HepG2 (cell line): ENCODE measurements at regions not wholly inside any gene's neighbourhood (a gene's known extent, or its start where the extent isn't known, plus 50 kb on each side); places are given as distances from the start of the nearest gene placed in this dataset.

Source experiments
- ATAC-seq: fragments of 200-7000 bp; cut with Tn5 transposase; 3 replicates; pipeline ENCODE4 v1.9.1; 2020; ENCODE audit warnings: mild to moderate bottlenecking, moderate library complexity
- BruUV-seq: library from RNA; stranded (reverse); fragments of 400-500 nt; replicated peaks from 2 replicates; lab custom pipeline; 2021; lab: Mats Ljungman, UMichigan
- CTCF ChIA-PET: fragments of 300-600 bp; formaldehyde crosslinking; extraction: SDS; loops from one replicate; lab custom pipeline; 2021; ENCODE audit warnings: low total read pairs, inconsistent platforms, low intra/inter-chr PET ratio; lab: Yijun Ruan, JAX
- POLR2A ChIA-PET: fragments of 350-600 bp; sonication (Branson Sonifier 250); formaldehyde crosslinking; loops from one replicate; lab custom pipeline; 2020; ENCODE audit warnings: antibody characterized with exemption, inconsistent platforms; lab: Yijun Ruan, JAX
- DNase-seq: peaks from one replicate; pipeline ENCODE4 v3.0.0-alpha.2; 2015; ENCODE audit warnings: low spot score
- FAIRE-seq: peaks from 3 replicates; lab custom pipeline; 2011; peaks lifted over from hg19 to GRCh38; lab: Jason Lieb, UNC
- H2AFZ ChIP-seq: one replicate; pipeline ENCODE4 v1.6.1; 2011; ENCODE audit warnings: low read length, inconsistent platforms
- H3K27ac ChIP-seq: fragments of 300-600 bp; 3 replicates; pipeline ENCODE4 v1.8.0; 2011; ENCODE audit warnings: mixed run types, mild to moderate bottlenecking, mixed read lengths, low read length, inconsistent platforms; ENCODE audit not compliant: insufficient read depth; ENCODE audit errors: extremely low read length
- H3K27me3 ChIP-seq, 2 experiments: fragments of 200-600 bp in 1 of 2; 2 replicates in 1 of 2; 3 replicates in 1 of 2; pipeline versions ENCODE4 v1.6.0 to v1.8.0; 2011; ENCODE audit warnings: low read length in 2 of 2, mild to moderate bottlenecking in 2 of 2, moderate library complexity in 2 of 2, inconsistent platforms in 1 of 2; ENCODE audit not compliant: insufficient read depth in 2 of 2, control insufficient read depth in 1 of 2
- H3K36me3 ChIP-seq, 2 experiments: fragments of 200-600 bp in 1 of 2; replicated peaks in 1 of 2; 2 replicates in 1 of 2; 3 replicates in 1 of 2; pipeline versions ENCODE4 v1.5.1 to v1.8.0; 2011; ENCODE audit warnings: low read length in 2 of 2, inconsistent platforms in 1 of 2; ENCODE audit not compliant: insufficient read depth in 2 of 2, control insufficient read depth in 1 of 2
- H3K4me1 ChIP-seq: 2 replicates; pipeline ENCODE4 v1.5.1; 2012; ENCODE audit warnings: low read length, inconsistent platforms; ENCODE audit not compliant: insufficient read depth
- H3K4me2 ChIP-seq: 2 replicates; pipeline ENCODE4 v1.6.0; 2011; ENCODE audit warnings: low read depth, low read length, inconsistent platforms
- H3K4me3 ChIP-seq, 3 experiments: fragments of 200-600 bp in 1 of 3; sonication (generic), shearing (Covaris generic) in 1 of 3; replicated peaks in 1 of 3; 2 replicates each; pipeline ENCODE4 v1.5.1; 2011 to 2016; ENCODE audit warnings: low read length in 3 of 3, inconsistent platforms in 2 of 3, low read depth in 2 of 3, mild to moderate bottlenecking in 2 of 3, control low read depth in 1 of 3, mixed read lengths in 1 of 3; ENCODE audit not compliant: insufficient read depth in 1 of 3
- H3K79me2 ChIP-seq: one replicate; pipeline ENCODE4 v1.6.1; 2011; ENCODE audit warnings: low read length, inconsistent platforms; ENCODE audit not compliant: insufficient read depth
- H3K9ac ChIP-seq: 2 replicates; pipeline ENCODE4 v1.6.0; 2011; ENCODE audit warnings: mild to moderate bottlenecking, low read depth, low read length, inconsistent platforms; ENCODE audit not compliant: insufficient read depth
- H3K9me3 ChIP-seq: 2 replicates; pipeline ENCODE4 v1.5.1; 2012; ENCODE audit warnings: mild to moderate bottlenecking, low read length
- H4K20me1 ChIP-seq: 2 replicates; pipeline ENCODE4 v1.6.0; 2011; ENCODE audit warnings: inconsistent platforms, mild to moderate bottlenecking, low read length, moderate library complexity; ENCODE audit not compliant: insufficient read depth
- BCLAF1 ChIP-seq: fragments of 450-650 bp; IDR thresholded peaks from 2 replicates; pipeline ENCODE4 v1.6.1; 2017; ENCODE audit warnings: mild to moderate bottlenecking
- HMGXB4 ChIP-seq, 2 experiments: sonication (generic) in 1 of 2; formaldehyde crosslinking in 1 of 2; IDR thresholded peaks; 2 replicates each; pipeline versions ENCODE4 v1.4.0 to v1.6.1; 2018 to 2020; ENCODE audit warnings: missing genetic modification reagents in 2 of 2, borderline replicate concordance in 1 of 2, low read depth in 1 of 2, mild to moderate bottlenecking in 1 of 2, missing biosample characterization in 1 of 2
- HNRNPUL1 ChIP-seq: fragments of 200-400 bp; formaldehyde crosslinking; IDR thresholded peaks from 2 replicates; pipeline ENCODE4 v1.6.1; 2017; ENCODE audit warnings: low read depth, mild to moderate bottlenecking, low read length, moderate library complexity
- MED1 ChIP-seq: sonication (generic); formaldehyde crosslinking; IDR thresholded peaks from 2 replicates; pipeline ENCODE4 v1.4.0; 2020; ENCODE audit warnings: missing genetic modification reagents
- NFKB2 ChIP-seq: sonication (generic); formaldehyde crosslinking; IDR thresholded peaks from 2 replicates; pipeline ENCODE4 v1.4.0; 2020; ENCODE audit warnings: missing genetic modification reagents, borderline replicate concordance
- PATZ1 ChIP-seq: sonication (generic); formaldehyde crosslinking; IDR thresholded peaks from 2 replicates; pipeline ENCODE4 v1.4.0; 2020; ENCODE audit warnings: missing genetic modification reagents
- PHF5A ChIP-seq: IDR thresholded peaks from one replicate; pipeline ENCODE4 v1.6.1; 2018; ENCODE audit warnings: low read depth, missing genetic modification reagents; ENCODE audit not compliant: unreplicated experiment
- SMAD3 ChIP-seq: sonication (generic); formaldehyde crosslinking; IDR thresholded peaks from 2 replicates; pipeline ENCODE4 v1.4.0; 2020; ENCODE audit warnings: missing genetic modification reagents
- SNAI1 ChIP-seq: sonication (generic); formaldehyde crosslinking; IDR thresholded peaks from 2 replicates; pipeline ENCODE4 v1.5.0; 2020; ENCODE audit warnings: mild to moderate bottlenecking, missing genetic modification reagents, borderline replicate concordance
- SNAPC5 ChIP-seq: sonication (generic); formaldehyde crosslinking; IDR thresholded peaks from 2 replicates; pipeline ENCODE4 v1.8.1; 2023; ENCODE audit warnings: mild to moderate bottlenecking, missing genetic modification reagents, borderline replicate concordance
- ZNF20 ChIP-seq: sonication (generic); formaldehyde crosslinking; IDR thresholded peaks from 2 replicates; pipeline ENCODE4 v1.4.0; 2020; ENCODE audit warnings: mild to moderate bottlenecking, moderate library complexity, missing genetic modification reagents
- ZNF460 ChIP-seq: sonication (generic); formaldehyde crosslinking; IDR thresholded peaks from 2 replicates; pipeline ENCODE4 v1.5.1; 2020; ENCODE audit warnings: missing genetic modification reagents, mild to moderate bottlenecking, borderline replicate concordance
- ZNF768 ChIP-seq: sonication (generic); formaldehyde crosslinking; IDR thresholded peaks from 2 replicates; pipeline ENCODE4 v1.4.0; 2020; ENCODE audit warnings: missing genetic modification reagents
- WGBS: methylation state at CpG from one replicate; pipeline ENCODE4 v1.1.6; 2017; ENCODE audit warnings: low lambda C conversion rate; 5-methylcytosine and 5-hydroxymethylcytosine counted together
- in situ Hi-C: cut with HindIII; loops from 2 replicates; pipeline ENCODE4 v1.10.0; 2017; ENCODE audit warnings: low pct_unique_long_range_greater_than_20kb; ENCODE audit not compliant: extremely low pct_ligation_motif_present
- intact Hi-C: fragments of 100-400 bp; cut with micrococcal nuclease; formaldehyde crosslinking; loops from one replicate; pipeline ENCODE4 v1.10.0; 2022; ENCODE audit not compliant: unreplicated experiment
- TF ChIP-seq, protein P1 (sequence below): sonication (generic); formaldehyde crosslinking; conservative IDR thresholded peaks from 2 replicates; pipeline ENCODE4 v1.5.0; 2020; ENCODE audit warnings: missing genetic modification reagents
- TF ChIP-seq, protein P2 (sequence below): sonication (generic); formaldehyde crosslinking; IDR thresholded peaks from 2 replicates; pipeline ENCODE4 v1.5.1; 2020; ENCODE audit warnings: missing genetic modification reagents, mild to moderate bottlenecking, borderline replicate concordance

DNA sequence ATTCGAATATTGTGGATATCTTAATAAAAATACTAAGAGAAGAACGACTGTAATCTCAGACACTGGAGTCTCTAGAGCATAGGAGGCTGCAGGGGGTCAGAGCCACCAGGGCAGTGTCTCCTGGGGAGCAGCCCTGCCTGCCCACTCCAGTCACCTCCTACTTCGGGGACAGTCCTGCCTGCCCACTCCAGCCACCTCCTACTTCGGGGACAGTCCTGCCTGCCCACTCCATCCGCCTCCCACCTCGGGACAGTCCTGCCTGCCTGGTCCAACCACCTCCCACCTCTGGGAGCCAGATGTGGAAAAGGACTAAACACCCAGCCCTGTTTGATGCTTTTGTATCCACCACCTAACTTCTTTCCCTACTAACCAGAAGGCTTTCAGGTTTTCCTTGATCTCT lies 350.1 kb upstream of the SMIM21 start:
- no peaks in the 10 kb centered on the region for H4K20me1 ChIP-seq
- no peak for FAIRE-seq
- H3K4me3 ChIP-seq: no peak overlapping the region
- in situ Hi-C loops (no loop called here), intact Hi-C loops (no loop called here)
- BruUV-seq: no TSS peak
- H3K4me2 ChIP-seq: no peak overlapping the region
- DNase-seq: no peak
- CTCF ChIA-PET: no interaction called here
- 0% methylated on average over 2 of the region's 6 CpGs for WGBS
- H3K9me3 ChIP-seq: no peaks in the 10 kb centered on the region
- no peak overlapping the region for H3K9ac ChIP-seq
- H3K4me1 ChIP-seq: no peaks in the 10 kb centered on the region
- ATAC-seq: no peak
- H2AFZ ChIP-seq: no peak overlapping the region
- peaks cover 1 to 14% of the 10 kb centered on the region in 2 experiments; a peak in 3 of 5 replicates for H3K27me3 ChIP-seq
- H3K27ac ChIP-seq: no peak overlapping the region
- no peaks in the 10 kb centered on the region for H3K36me3 ChIP-seq
- no peaks in the 10 kb centered on the region for H3K79me2 ChIP-seq
- POLR2A ChIA-PET: no interaction called here
- TF ChIP-seq BCLAF1: no peak
- TF ChIP-seq, protein P1, sequence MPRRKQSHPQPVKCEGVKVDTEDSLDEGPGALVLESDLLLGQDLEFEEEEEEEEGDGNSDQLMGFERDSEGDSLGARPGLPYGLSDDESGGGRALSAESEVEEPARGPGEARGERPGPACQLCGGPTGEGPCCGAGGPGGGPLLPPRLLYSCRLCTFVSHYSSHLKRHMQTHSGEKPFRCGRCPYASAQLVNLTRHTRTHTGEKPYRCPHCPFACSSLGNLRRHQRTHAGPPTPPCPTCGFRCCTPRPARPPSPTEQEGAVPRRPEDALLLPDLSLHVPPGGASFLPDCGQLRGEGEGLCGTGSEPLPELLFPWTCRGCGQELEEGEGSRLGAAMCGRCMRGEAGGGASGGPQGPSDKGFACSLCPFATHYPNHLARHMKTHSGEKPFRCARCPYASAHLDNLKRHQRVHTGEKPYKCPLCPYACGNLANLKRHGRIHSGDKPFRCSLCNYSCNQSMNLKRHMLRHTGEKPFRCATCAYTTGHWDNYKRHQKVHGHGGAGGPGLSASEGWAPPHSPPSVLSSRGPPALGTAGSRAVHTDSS (CRISPR knock-in tag): no peak
- TF ChIP-seq PATZ1 (CRISPR knock-in tag): no peak
- TF ChIP-seq SNAI1 (CRISPR knock-in tag): no peak
- TF ChIP-seq, protein P2, sequence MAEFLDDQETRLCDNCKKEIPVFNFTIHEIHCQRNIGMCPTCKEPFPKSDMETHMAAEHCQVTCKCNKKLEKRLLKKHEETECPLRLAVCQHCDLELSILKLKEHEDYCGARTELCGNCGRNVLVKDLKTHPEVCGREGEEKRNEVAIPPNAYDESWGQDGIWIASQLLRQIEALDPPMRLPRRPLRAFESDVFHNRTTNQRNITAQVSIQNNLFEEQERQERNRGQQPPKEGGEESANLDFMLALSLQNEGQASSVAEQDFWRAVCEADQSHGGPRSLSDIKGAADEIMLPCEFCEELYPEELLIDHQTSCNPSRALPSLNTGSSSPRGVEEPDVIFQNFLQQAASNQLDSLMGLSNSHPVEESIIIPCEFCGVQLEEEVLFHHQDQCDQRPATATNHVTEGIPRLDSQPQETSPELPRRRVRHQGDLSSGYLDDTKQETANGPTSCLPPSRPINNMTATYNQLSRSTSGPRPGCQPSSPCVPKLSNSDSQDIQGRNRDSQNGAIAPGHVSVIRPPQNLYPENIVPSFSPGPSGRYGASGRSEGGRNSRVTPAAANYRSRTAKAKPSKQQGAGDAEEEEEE (CRISPR knock-in tag): no peak
- no peak for TF ChIP-seq HMGXB4 (CRISPR knock-in tag; IDR thresholded peaks at IDR 0.05; ENCODE audit: borderline replicate concordance in 1 of 2, low read depth in 1 of 2)
- TF ChIP-seq NFKB2 (CRISPR knock-in tag): no peak
- TF ChIP-seq PHF5A (CRISPR knock-in tag): no peak
- no peak for TF ChIP-seq ZNF20
- no peak for TF ChIP-seq HNRNPUL1
- TF ChIP-seq MED1 (CRISPR knock-in tag): no peak
- TF ChIP-seq ZNF460: no peak
- TF ChIP-seq SMAD3 (CRISPR knock-in tag): no peak
- no peak for TF ChIP-seq ZNF768 (CRISPR knock-in tag)
- TF ChIP-seq SNAPC5 (CRISPR knock-in tag): no peak
